ENCODE measurements at regions not wholly inside any gene's neighbourhood (a gene's known extent, or its start where the extent isn't known, plus 50 kb on each side); places are given as distances from the start of the nearest gene placed in this dataset.

- TF ChIP-seq CTCF (IDR thresholded peaks at IDR 0.05) (no peak), POLR2AphosphoS5 (IDR thresholded peaks at IDR 0.05) (no peak), POLR2A (IDR thresholded peaks at IDR 0.05) (no peak)
Measured at GRCh38 chr1:80047791-80048190, 1041.3 kb upstream of the ADGRL4 start.

All from breast epithelium (tissue), 3 donors.